ENCODE measurements at regions not wholly inside any gene's neighbourhood (a gene's known extent, or its start where the extent isn't known, plus 50 kb on each side); places are given as distances from the start of the nearest gene placed in this dataset.

GRCh38 chr10:2279711-2280110, 542.4 kb upstream of the ADARB2 start:
- no peak overlapping the region for H3K4me3 ChIP-seq
- 57 to 62% methylated on average over 4 of the region's 4 CpGs for WGBS, 2 donors

GRCh38 chr10:2278363-2278762, 541.0 kb upstream of the ADARB2 start:
- Histone ChIP-seq H3K4me1 (no peaks in the 10 kb centered on the region), H3K9me3 (peaks cover 0 to under 1% (median 0%) of the 10 kb centered on the region in 4 donors), H3K27me3 (no peaks in the 10 kb centered on the region), H3K4me3 (no peak overlapping the region), H3K27ac (no peak overlapping the region), H3K36me3 (no peaks in the 10 kb centered on the region)
- no peak for DNase-seq
- 82 to 89% methylated on average over 11 of the region's 11 CpGs for WGBS, 2 donors
- intact Hi-C loops (cut with DNase I): no loop called here
- TF ChIP-seq POLR2AphosphoS5 (IDR thresholded peaks at IDR 0.05) (no peak), POLR2A (IDR thresholded peaks at IDR 0.05) (no peak), EP300 (IDR thresholded peaks at IDR 0.05) (no peak), CTCF (IDR thresholded peaks at IDR 0.05) (no peak)

More at GRCh38 chr10:2279711-2280110, 542.4 kb upstream of the ADARB2 start:
- no peaks in the 10 kb centered on the region for H3K9me3 ChIP-seq
- no peaks in the 10 kb centered on the region for H3K36me3 ChIP-seq
- intact Hi-C loops (cut with DNase I): no loop called here
- no peak for DNase-seq
- no peak for TF ChIP-seq POLR2A (IDR thresholded peaks at IDR 0.05)
- TF ChIP-seq POLR2AphosphoS5 (IDR thresholded peaks at IDR 0.05): no peak
- TF ChIP-seq EP300 (IDR thresholded peaks at IDR 0.05): no peak
- no peak for TF ChIP-seq CTCF (IDR thresholded peaks at IDR 0.05)
- H3K27me3 ChIP-seq: no peaks in the 10 kb centered on the region
- no peaks in the 10 kb centered on the region for H3K4me1 ChIP-seq
- no peak overlapping the region for H3K27ac ChIP-seq

GRCh38 chr10:2263561-2263960, 526.2 kb upstream of the ADARB2 start:
- TF ChIP-seq CTCF (IDR thresholded peaks at IDR 0.05) (no peak), EP300 (IDR thresholded peaks at IDR 0.05) (no peak), POLR2AphosphoS5 (IDR thresholded peaks at IDR 0.05) (no peak), POLR2A (IDR thresholded peaks at IDR 0.05) (no peak)
- intact Hi-C loops (cut with DNase I): no loop called here

GRCh38 chr10:2262878-2263277, 525.6 kb upstream of the ADARB2 start:
- intact Hi-C loops (cut with DNase I): no loop called here
- Histone ChIP-seq H3K4me1 (no peaks in the 10 kb centered on the region), H3K27me3 (no peaks in the 10 kb centered on the region), H3K4me3 (no peak overlapping the region), H3K9me3 (peaks cover 0 to 2% (median 0%) of the 10 kb centered on the region in 4 donors), H3K36me3 (no peaks in the 10 kb centered on the region), H3K27ac (no peak overlapping the region)
- no peak for DNase-seq
- no peak for TF ChIP-seq POLR2AphosphoS5 (IDR thresholded peaks at IDR 0.05)
- WGBS, 2 donors: 93 to 96% methylated on average over 4 of the region's 4 CpGs

More at GRCh38 chr10:2263561-2263960, 526.2 kb upstream of the ADARB2 start:
- Histone ChIP-seq H3K9me3 (peaks cover 0 to 4% (median 0%) of the 10 kb centered on the region in 4 donors), H3K27ac (no peak overlapping the region), H3K4me3 (no peak overlapping the region), H3K4me1 (no peaks in the 10 kb centered on the region), H3K36me3 (no peaks in the 10 kb centered on the region), H3K27me3 (no peaks in the 10 kb centered on the region)
- DNase-seq: no peak

- DNase-seq: no peak
- TF ChIP-seq POLR2A (IDR thresholded peaks at IDR 0.05): no peak
- TF ChIP-seq POLR2AphosphoS5 (IDR thresholded peaks at IDR 0.05): no peak
- no peak for TF ChIP-seq EP300 (IDR thresholded peaks at IDR 0.05)
- no peak for TF ChIP-seq CTCF (IDR thresholded peaks at IDR 0.05)
- 76 to 85% methylated on average over 2 of the region's 2 CpGs for WGBS, 2 donors
These were observed 525.0 kb upstream of the ADARB2 start for GRCh38 chr10:2262333-2262732.

More at GRCh38 chr10:2262333-2262732, 525.0 kb upstream of the ADARB2 start:
- H3K4me1 ChIP-seq: no peaks in the 10 kb centered on the region
- H3K9me3 ChIP-seq: peaks cover 0 to 2% (median 0%) of the 10 kb centered on the region in 4 donors
- H3K27me3 ChIP-seq: no peaks in the 10 kb centered on the region
- no peak overlapping the region for H3K4me3 ChIP-seq
- intact Hi-C loops (cut with DNase I): no loop called here
- no peaks in the 10 kb centered on the region for H3K36me3 ChIP-seq
- H3K27ac ChIP-seq: no peak overlapping the region

Measured in sigmoid colon (tissue), 6 donors.